K562 (cell line): ENCODE measurements at regions not wholly inside any gene's neighbourhood (a gene's known extent, or its start where the extent isn't known, plus 50 kb on each side); places are given as distances from the start of the nearest gene placed in this dataset.

Source experiments
- MYNN ChIP-seq, 2 experiments: sonication (generic); formaldehyde crosslinking in 1 of 2; IDR thresholded peaks; 2 replicates each; pipeline versions ENCODE4 v1.5.0 to v1.6.1; 2016 to 2020; ENCODE audit warnings: antibody characterized with exemption in 1 of 2, missing genetic modification reagents in 1 of 2
- NFYB ChIP-seq: IDR thresholded peaks from 2 replicates; pipeline ENCODE4 v1.6.1; 2011; ENCODE audit warnings: mild to moderate bottlenecking, moderate library complexity; ENCODE audit not compliant: insufficient read length; ENCODE audit errors: extremely low read depth
- ZNF384 ChIP-seq: IDR thresholded peaks from 2 replicates; pipeline ENCODE4 v1.6.1; 2012; ENCODE audit warnings: low read depth, low read length, improper control_type of control experiment
- TF ChIP-seq, protein P1 (sequence below), 3 experiments: IDR thresholded peaks in 2 of 3; conservative IDR thresholded peaks in 1 of 3; 2 replicates each; pipeline ENCODE4 v1.5.1; 2011 to 2012; ENCODE audit warnings: low read length in 3 of 3, mild to moderate bottlenecking in 3 of 3, control low read depth in 2 of 3, improper control_type of control experiment in 1 of 3, inconsistent platforms in 1 of 3, low read depth in 1 of 3, mixed read lengths in 1 of 3, moderate library complexity in 1 of 3; ENCODE audit not compliant: insufficient read depth in 2 of 3

DNA sequence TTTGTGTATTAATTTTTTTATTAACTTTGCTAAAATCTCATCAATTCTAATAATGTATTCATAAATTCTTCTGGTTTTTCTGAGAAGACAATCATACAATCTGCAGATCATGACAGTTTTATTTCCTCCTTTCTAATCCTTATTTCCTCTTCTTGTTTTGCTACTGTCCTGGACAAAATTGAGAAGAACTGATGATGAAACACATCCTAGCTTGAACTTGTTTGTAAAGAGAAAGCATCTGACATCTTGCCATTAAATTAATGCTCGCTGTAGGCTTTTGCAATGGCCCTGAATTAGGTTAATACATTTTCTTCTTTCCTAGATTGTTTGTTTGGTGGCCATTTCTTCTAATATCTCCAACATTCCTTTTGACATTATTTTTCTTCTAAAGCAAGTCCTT, 110.9 kb upstream of the TPM1 start:
- TF ChIP-seq MYNN (IDR thresholded peaks at IDR 0.05) = no peak
- TF ChIP-seq MYNN (CRISPR knock-in tag; IDR thresholded peaks at IDR 0.05) = no peak
- TF ChIP-seq NFYB = no peak
- TF ChIP-seq, protein P1, sequence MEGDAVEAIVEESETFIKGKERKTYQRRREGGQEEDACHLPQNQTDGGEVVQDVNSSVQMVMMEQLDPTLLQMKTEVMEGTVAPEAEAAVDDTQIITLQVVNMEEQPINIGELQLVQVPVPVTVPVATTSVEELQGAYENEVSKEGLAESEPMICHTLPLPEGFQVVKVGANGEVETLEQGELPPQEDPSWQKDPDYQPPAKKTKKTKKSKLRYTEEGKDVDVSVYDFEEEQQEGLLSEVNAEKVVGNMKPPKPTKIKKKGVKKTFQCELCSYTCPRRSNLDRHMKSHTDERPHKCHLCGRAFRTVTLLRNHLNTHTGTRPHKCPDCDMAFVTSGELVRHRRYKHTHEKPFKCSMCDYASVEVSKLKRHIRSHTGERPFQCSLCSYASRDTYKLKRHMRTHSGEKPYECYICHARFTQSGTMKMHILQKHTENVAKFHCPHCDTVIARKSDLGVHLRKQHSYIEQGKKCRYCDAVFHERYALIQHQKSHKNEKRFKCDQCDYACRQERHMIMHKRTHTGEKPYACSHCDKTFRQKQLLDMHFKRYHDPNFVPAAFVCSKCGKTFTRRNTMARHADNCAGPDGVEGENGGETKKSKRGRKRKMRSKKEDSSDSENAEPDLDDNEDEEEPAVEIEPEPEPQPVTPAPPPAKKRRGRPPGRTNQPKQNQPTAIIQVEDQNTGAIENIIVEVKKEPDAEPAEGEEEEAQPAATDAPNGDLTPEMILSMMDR (IDR thresholded peaks at IDR 0.05 in 2 of 3, conservative IDR thresholded peaks at IDR 0.05 in 1 of 3; ENCODE audit: insufficient read depth in 2 of 3, low read depth in 1 of 3, low read length in 3 of 3) = no peak
- TF ChIP-seq ZNF384 = no peak
